Astrocyte of the hippocampus (primary cell): ENCODE measurements at regions not wholly inside any gene's neighbourhood (a gene's known extent, or its start where the extent isn't known, plus 50 kb on each side); places are given as distances from the start of the nearest gene placed in this dataset.
"Not testable (repeated sequence)": the region's sequence is repeated elsewhere in the genome, so short reads cannot be mapped to it uniquely, and the experiment has no call there.

Source experiments
- DNase-seq: peaks from one replicate; pipeline ENCODE4 v3.0.0; 2011; ENCODE audit warnings: low read depth, low spot score

GRCh38 chr4:133355633-133356032, 206.5 kb downstream of the PCDH10 start:
- no peak for DNase-seq

GRCh38 chr4:133347409-133347808, 198.3 kb downstream of the PCDH10 start:
- DNase-seq = peak; percentile 1

DNA sequence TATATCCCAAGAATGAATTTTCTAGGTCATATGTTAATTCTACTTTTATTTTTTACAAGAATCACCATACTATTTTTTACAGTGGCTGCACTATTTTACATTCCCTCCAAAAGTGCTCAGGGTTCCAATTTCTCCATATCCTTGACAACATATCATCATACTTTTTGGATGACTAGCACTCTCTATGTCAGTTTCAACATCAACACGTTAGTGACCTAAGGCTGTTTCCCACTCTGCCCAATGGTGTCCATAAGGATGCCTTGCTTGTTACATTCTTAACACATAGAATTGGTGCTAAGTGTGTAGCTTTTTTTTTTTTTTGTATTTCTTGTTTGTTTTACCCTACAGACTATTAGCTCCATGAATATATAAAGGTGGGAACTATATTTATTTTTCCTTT, 175.4 kb downstream of the PCDH10 start:
- no peak for DNase-seq

GRCh38 chr4:133323670-133324069, 174.6 kb downstream of the PCDH10 start:
- no peak for DNase-seq

DNA sequence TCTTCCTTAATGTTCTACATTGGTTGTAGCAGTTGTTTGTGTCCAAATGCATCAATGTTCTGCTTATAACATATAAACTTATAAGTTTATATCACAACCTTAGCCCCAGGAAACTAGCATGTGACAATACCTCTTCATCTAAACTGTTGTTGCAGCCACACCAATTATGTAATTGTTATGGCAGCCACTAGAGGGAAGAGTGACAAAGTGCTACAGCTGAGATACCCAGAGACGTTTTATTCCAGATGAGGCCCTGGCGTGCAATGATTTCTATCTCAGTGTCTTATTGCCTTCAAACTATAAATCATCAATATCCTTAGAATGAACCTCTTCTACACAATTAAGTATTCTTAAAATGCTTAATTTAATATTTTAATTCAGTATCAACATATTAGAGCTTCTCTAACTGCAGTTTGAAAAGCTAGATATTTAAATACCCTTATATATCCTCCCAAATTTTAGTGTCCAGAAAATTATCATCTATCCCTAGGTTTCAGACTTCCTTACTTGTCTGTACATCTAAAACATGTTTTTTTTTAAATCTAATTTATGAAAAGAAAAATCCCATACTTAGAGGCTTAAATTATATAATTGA, 171.6 kb downstream of the PCDH10 start:
- peak; percentile 59 for DNase-seq

DNA sequence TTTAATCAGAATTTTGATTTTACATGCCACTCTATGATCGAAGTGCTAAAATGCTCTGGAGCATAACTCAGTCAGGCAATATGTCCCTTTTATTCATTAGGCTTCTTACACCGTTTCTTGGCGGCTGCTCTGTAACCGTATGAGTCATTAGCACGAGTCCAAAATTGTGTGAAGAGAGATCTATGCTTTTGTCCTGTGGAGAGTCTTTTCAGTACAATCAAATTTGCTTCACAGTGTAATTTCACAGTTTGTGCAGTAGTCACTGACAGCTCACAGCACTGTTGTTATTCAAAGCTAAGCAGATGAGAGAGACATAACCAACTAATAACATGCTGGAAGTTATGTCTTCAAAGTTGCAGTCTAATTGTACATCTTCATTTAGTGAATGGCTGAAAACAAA, 167.8 kb downstream of the PCDH10 start:
- DNase-seq = peak; percentile 79

DNA sequence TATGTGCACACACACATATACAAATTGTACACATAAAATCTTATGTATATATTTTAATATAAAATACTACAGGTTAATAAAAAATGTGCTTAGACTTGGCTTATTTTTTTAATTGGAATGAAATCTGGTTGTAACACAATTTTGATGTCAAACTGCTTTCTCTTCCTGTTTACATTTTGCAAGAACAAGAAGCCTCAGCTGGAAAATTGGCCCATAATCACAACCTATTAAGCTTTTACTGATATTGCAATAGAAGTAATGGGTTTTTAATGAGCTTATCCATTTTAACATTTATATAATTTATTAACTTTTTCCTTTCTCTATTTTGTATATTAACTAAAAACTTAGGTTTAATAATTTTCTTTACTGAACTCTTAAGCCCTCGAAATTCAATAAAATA, 165.9 kb downstream of the PCDH10 start:
- DNase-seq = no peak

DNA sequence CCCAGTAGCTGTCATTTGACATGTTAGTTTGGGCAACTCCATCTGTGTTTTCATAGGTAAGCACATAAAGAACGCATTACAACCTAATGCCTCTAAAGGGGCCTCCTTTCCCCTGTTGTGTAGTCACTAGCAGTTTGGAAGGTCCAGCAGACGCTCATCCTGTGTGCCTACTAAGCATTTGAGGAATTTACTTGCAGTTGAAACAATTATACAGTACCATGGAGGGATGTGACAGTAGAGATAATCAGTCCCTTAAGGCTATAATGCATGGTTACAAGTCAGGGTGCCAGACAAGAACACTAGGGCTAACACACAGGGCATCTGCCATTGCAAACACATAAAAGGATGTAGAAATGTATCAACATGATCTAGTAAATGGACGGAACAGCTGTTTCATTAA, 138.3 kb downstream of the PCDH10 start:
- no peak for DNase-seq

DNA sequence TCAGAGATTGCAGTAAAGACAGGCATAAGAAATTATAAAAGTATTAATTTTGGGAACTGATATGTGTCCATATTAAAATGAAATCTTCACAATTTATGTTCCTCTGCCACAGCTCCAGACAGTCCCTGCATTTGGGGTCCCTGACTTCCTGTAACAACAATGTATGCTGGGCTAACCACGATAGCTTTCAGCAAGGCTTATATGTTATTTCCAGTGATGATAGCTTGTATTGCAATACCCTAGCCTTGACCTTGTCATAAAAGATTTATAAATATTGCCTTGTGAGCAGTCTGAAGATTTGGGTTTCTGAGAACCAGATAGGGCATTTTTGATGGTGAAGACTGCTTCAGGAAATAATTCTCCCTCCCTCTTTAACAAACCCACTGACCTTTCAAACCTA, 129.5 kb downstream of the PCDH10 start:
- no peak for DNase-seq

- DNase-seq = not testable (repeated sequence)
These were observed 128.8 kb downstream of the PCDH10 start for GRCh38 chr4:133277940-133278339.

DNA sequence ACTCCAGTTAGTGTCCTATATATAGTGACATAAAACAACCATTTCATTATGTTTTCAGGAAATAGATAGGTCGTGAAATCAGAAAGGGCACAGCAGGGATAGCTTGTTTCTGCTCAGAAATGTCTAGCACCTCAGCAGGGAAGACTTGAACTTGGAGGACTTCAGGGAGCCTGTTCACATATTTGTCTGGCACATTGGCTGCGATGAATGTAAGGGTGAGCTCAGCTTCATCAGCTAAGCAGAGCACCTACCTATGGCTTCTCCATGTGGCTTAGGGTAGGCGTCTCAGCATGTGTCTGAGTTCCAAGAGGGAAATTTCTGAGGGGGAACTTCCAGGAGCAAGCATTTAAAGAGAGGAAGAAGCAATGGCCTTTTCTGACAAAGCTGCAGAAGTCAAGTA, 126.2 kb downstream of the PCDH10 start:
- DNase-seq = no peak

DNA sequence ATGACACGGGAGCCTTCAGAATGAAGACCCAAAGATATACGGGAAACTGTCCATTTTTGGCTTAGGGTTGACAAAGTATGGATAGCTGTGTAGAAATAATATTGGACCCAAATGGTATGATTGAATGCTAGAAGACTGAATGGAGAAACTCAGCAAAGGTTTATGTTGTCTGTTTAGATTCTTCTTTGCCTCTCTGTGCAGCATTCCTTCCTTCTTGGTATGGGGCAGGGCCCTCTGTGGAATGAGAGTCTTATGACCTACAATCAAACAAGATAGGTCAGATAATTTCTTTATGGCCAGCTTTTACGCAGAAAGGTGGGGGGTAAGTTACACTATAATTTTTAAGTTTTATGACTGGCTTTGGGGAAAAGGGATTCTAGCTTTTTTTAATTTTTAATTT, 124.3 kb downstream of the PCDH10 start:
- DNase-seq = no peak

DNA sequence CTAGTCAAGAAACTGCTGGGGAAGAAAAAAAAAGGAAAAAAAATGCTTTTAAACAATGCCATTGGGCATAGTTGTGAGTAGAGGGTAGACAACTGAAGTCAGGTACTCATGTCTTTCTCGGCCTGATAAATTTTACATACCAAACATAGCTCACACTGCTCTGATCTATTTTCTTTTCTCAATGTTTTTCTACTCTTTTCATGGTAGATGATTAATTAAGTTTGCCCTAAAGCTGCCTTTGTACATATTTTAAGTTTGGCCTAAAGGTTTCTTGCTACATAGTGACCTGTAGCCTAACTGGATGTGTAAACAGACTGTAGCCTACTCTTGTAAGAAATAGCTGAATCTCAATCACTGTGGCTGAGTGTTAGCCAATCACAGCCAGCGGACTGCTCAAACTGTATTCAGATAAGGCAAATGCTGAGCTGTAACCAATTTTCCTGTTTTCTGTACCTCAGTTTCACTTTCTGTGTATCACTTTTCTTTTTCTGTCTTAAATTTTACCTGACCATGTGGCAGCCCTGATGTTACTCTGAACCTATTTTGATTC, 121.0 kb downstream of the PCDH10 start:
- peak; percentile 6 for DNase-seq

GRCh38 chr4:133268205-133268604, 119.1 kb downstream of the PCDH10 start:
- DNase-seq = no peak

DNA sequence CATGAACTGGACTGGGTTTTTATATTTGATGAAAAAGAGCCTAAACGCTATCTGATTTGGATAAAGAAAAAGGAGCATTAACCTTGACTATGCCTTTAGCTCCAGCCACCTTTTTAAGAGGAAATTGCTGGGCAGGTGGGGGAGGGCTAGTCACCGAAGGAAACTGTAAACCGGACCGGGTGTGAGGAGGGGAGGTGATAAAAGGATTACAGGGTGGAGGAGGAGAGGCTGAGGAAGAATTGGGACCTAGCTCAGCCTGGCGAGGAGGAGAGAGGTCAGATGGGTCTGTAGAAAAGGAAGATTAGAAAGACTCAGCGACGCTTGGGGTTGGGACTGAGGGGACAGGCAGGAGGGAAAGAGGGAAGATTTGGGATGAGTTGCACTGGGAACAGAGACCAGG, 118.4 kb downstream of the PCDH10 start:
- DNase-seq = not testable (repeated sequence)

GRCh38 chr4:133266966-133267365, 117.9 kb downstream of the PCDH10 start:
- not testable (repeated sequence) for DNase-seq

DNA sequence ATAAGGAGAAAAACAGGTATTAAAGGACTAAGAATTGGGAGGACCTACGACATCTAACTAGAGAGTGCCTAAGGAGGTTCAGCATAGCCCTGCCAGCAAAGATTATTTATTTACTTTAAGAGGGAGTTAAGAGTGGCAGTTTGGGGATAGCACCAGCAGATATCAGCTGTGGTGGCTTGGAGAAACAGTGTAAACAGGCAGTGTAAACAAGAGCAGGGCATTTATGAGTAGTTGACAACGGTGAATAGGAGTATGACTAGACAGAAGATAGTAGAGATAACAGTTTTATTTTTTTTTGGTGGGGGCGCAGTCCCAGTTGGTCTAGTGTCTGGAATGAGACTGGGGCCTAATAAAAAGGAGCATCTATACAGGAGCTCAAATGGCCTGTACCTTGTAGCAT, 115.2 kb downstream of the PCDH10 start:
- not testable (repeated sequence) for DNase-seq

GRCh38 chr4:133263104-133263503, 114.0 kb downstream of the PCDH10 start:
- DNase-seq = no peak

DNA sequence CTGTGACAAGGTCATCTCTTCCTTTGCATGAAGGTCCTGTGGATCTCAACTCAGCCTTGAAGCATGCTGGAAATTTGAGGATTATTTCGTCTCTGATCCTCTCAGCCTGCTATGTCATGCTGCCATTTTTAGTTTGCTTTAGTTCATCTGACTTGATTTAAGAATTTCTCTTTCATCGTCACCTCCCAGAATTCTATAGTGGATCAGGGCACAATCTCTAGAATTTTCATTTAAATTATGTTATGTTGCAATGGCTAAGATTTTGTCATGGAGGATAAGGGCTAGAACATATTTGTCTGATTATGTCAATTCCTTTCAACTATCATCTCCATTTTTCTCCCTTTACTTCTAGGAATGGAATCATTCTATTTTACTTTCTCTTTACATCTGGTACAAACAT, 98.8 kb downstream of the PCDH10 start:
- no peak for DNase-seq

- DNase-seq = no peak
These were observed 96.1 kb downstream of the PCDH10 start for GRCh38 chr4:133245226-133245625.
